MM.1S (cell line): ENCODE measurements at regions not wholly inside any gene's neighbourhood (a gene's known extent, or its start where the extent isn't known, plus 50 kb on each side); places are given as distances from the start of the nearest gene placed in this dataset.

Experiments used
- DNase-seq: peaks from one replicate; pipeline ENCODE4 v3.0.0-alpha.2; 2015
- H2AFZ ChIP-seq: fragments of 300-600 bp; sonication (generic); 2 replicates; pipeline ENCODE4 v1.6.0; 2016; ENCODE audit warnings: antibody characterized with exemption, low read length
- H3F3A ChIP-seq: fragments of 300-600 bp; sonication (generic); 2 replicates; pipeline ENCODE4 v1.6.1; 2016; ENCODE audit warnings: mild to moderate bottlenecking, antibody characterized with exemption, low read length, moderate library complexity, mixed read lengths; ENCODE audit not compliant: insufficient read depth
- H3K27ac ChIP-seq: fragments of 300-600 bp; sonication (generic); 2 replicates; pipeline ENCODE4 v1.5.1; 2016; ENCODE audit warnings: mild to moderate bottlenecking, low read length
- H3K27me3 ChIP-seq: fragments of 300-600 bp; sonication (generic); replicated peaks from 2 replicates; pipeline ENCODE4 v1.6.0; 2016; ENCODE audit warnings: low read length; ENCODE audit not compliant: insufficient read depth
- H3K36me3 ChIP-seq: fragments of 300-600 bp; sonication (generic); replicated peaks from 2 replicates; pipeline ENCODE4 v1.6.1; 2016; ENCODE audit warnings: mild to moderate bottlenecking, low read length, mixed read lengths; ENCODE audit not compliant: insufficient read depth
- H3K4me1 ChIP-seq: fragments of 300-600 bp; sonication (generic); 2 replicates; pipeline ENCODE4 v1.6.1; 2016; ENCODE audit warnings: low read length, mixed read lengths
- H3K4me2 ChIP-seq: fragments of 300-600 bp; sonication (generic); 2 replicates; pipeline ENCODE4 v1.6.0; 2016; ENCODE audit warnings: low read depth, low read length
- H3K4me3 ChIP-seq: fragments of 300-600 bp; sonication (generic); 2 replicates; pipeline ENCODE4 v1.5.1; 2016; ENCODE audit warnings: low read length, mixed read lengths
- H3K79me2 ChIP-seq: fragments of 300-600 bp; sonication (generic); 2 replicates; pipeline ENCODE4 v1.6.1; 2016; ENCODE audit warnings: mixed run types, low read length, mixed read lengths
- H3K9ac ChIP-seq: fragments of 300-600 bp; sonication (generic); 2 replicates; pipeline ENCODE4 v1.6.1; 2016; ENCODE audit warnings: low read length, mixed read lengths
- H3K9me2 ChIP-seq: fragments of 300-600 bp; sonication (generic); replicated peaks from 2 replicates; pipeline ENCODE4 v1.6.1; 2016; ENCODE audit warnings: mild to moderate bottlenecking, low read length, mixed read lengths; ENCODE audit not compliant: insufficient read depth
- H3K9me3 ChIP-seq: fragments of 300-600 bp; sonication (generic); replicated peaks from 2 replicates; pipeline ENCODE4 v1.6.1; 2016; ENCODE audit warnings: mild to moderate bottlenecking, low read length, mixed read lengths; ENCODE audit not compliant: insufficient read depth
- H4K20me1 ChIP-seq: fragments of 300-600 bp; sonication (generic); 2 replicates; pipeline ENCODE4 v1.6.1; 2016; ENCODE audit warnings: mild to moderate bottlenecking, low read length, moderate library complexity, mixed read lengths; ENCODE audit not compliant: insufficient read depth
- CTCF ChIP-seq: fragments of 300-600 bp; sonication (generic); IDR thresholded peaks from 2 replicates; pipeline ENCODE4 v1.5.1; 2016; ENCODE audit warnings: antibody characterized with exemption, low read length, mixed read lengths
- EZH2 ChIP-seq: fragments of 300-600 bp; sonication (generic); optimal IDR thresholded peaks from 2 replicates; pipeline ENCODE3; 2017; ENCODE audit warnings: low read depth, mild to moderate bottlenecking, antibody characterized with exemption, low read length, mixed read lengths
- EZH2phosphoT487 ChIP-seq: fragments of 300-600 bp; sonication (generic); IDR thresholded peaks from 2 replicates; pipeline ENCODE4 v1.6.1; 2018; ENCODE audit warnings: antibody characterized with exemption, low read length

GRCh38 chr1:34330061-34330460 lies 153.4 kb downstream of the C1orf94 start:
- no peak overlapping the region for H2AFZ ChIP-seq
- H3K9ac ChIP-seq: no peak overlapping the region
- no peaks in the 10 kb centered on the region for H3K9me3 ChIP-seq
- H3K36me3 ChIP-seq: no peaks in the 10 kb centered on the region
- no peak overlapping the region for H3K27ac ChIP-seq
- H3F3A ChIP-seq: no peaks in the 10 kb centered on the region
- no peaks in the 10 kb centered on the region for H4K20me1 ChIP-seq
- no peaks in the 10 kb centered on the region for H3K9me2 ChIP-seq
- no peak for DNase-seq
- no peak overlapping the region for H3K4me2 ChIP-seq
- no peaks in the 10 kb centered on the region for H3K4me1 ChIP-seq
- peaks cover 13% of the 10 kb centered on the region for H3K27me3 ChIP-seq
- TF ChIP-seq EZH2phosphoT487: no peak
- TF ChIP-seq CTCF: no peak
- TF ChIP-seq EZH2: no peak
- H3K4me3 ChIP-seq: no peak overlapping the region
- H3K79me2 ChIP-seq: no peaks in the 10 kb centered on the region

- H3K9me3 ChIP-seq: no peaks in the 10 kb centered on the region
- H4K20me1 ChIP-seq: no peaks in the 10 kb centered on the region
- H3K36me3 ChIP-seq: no peaks in the 10 kb centered on the region
- H3K79me2 ChIP-seq: no peaks in the 10 kb centered on the region
- no peaks in the 10 kb centered on the region for H3K9me2 ChIP-seq
- peaks cover 15% of the 10 kb centered on the region for H3K27me3 ChIP-seq
- no peaks in the 10 kb centered on the region for H3K4me1 ChIP-seq
- no peak overlapping the region for H3K9ac ChIP-seq
- DNase-seq: no peak
- H3K27ac ChIP-seq: no peak overlapping the region
- no peak overlapping the region for H3K4me2 ChIP-seq
- no peak overlapping the region for H3K4me3 ChIP-seq
- H2AFZ ChIP-seq: no peak overlapping the region
- H3F3A ChIP-seq: no peaks in the 10 kb centered on the region
- TF ChIP-seq EZH2phosphoT487 (no peak), EZH2 (no peak), CTCF (no peak)
These were observed 154.6 kb downstream of the C1orf94 start for GRCh38 chr1:34331020-34331926.

GRCh38 chr1:34332996-34333395 lies 156.3 kb downstream of the C1orf94 start:
- H3K4me1 ChIP-seq: no peaks in the 10 kb centered on the region
- DNase-seq: no peak
- no peak overlapping the region for H2AFZ ChIP-seq
- H3K4me2 ChIP-seq: no peak overlapping the region
- H3K27ac ChIP-seq: no peak overlapping the region
- H3K36me3 ChIP-seq: no peaks in the 10 kb centered on the region
- no peaks in the 10 kb centered on the region for H3F3A ChIP-seq
- no peaks in the 10 kb centered on the region for H3K9me3 ChIP-seq
- H3K9me2 ChIP-seq: no peaks in the 10 kb centered on the region
- no peaks in the 10 kb centered on the region for H3K79me2 ChIP-seq
- H3K27me3 ChIP-seq: peaks cover 12% of the 10 kb centered on the region; the same call in 1 of the 2 replicates
- H3K9ac ChIP-seq: no peak overlapping the region
- no peaks in the 10 kb centered on the region for H4K20me1 ChIP-seq
- no peak for TF ChIP-seq CTCF
- TF ChIP-seq EZH2: no peak
- TF ChIP-seq EZH2phosphoT487: no peak
- no peak overlapping the region for H3K4me3 ChIP-seq
